Left renal cortex interstitium (tissue), 4 donors: ENCODE measurements at regions not wholly inside any gene's neighbourhood (a gene's known extent, or its start where the extent isn't known, plus 50 kb on each side); places are given as distances from the start of the nearest gene placed in this dataset.
"Not testable (repeated sequence)": the region's sequence is repeated elsewhere in the genome, so short reads cannot be mapped to it uniquely, and the experiment has no call there.

ENCODE experiments used
- DNase-seq, 4 donors: peaks; one replicate each; pipeline ENCODE4 v3.0.0-alpha.2; 2013; ENCODE audit warnings: low read depth in 4 of 4, low spot score in 2 of 4, missing footprints in 1 of 4

DNA sequence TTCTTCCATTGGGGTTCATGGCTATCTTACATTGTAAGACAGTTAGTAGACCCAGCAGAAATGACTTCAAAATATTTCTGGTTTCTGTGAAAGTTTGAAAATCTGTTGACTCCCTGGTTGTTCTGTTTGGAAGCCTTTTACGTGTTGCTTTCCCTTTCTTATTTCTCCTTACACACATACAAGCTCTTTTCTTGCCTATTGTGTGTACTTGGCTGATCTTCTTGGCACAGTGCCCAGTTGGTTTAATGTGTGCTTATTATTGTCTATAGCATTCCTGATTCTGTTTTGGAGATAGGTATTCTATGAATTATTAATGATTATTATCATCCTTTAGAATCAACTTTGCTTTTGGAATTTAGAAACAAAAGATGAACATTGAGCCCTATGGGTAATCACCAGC is 1995.0 kb downstream of the FOXD4L5 start:
- not testable (repeated sequence) for DNase-seq
